Endothelial cell of umbilical vein (primary cell): ENCODE measurements at regions not wholly inside any gene's neighbourhood (a gene's known extent, or its start where the extent isn't known, plus 50 kb on each side); places are given as distances from the start of the nearest gene placed in this dataset.
"Not testable (repeated sequence)": the region's sequence is repeated elsewhere in the genome, so short reads cannot be mapped to it uniquely, and the experiment has no call there.

Experiments used
- CTCF ChIP-seq, 2 donors: IDR thresholded peaks; 1 replicate in 1 of 2; 2 replicates in 1 of 2; pipeline ENCODE4 v1.5.1; 2011; ENCODE audit warnings: low read length in 2 of 2, mild to moderate bottlenecking in 2 of 2, moderate library complexity in 2 of 2, control low read depth in 1 of 2, inconsistent platforms in 1 of 2, low read depth in 1 of 2; ENCODE audit not compliant: insufficient read depth in 1 of 2; ENCODE audit errors: extremely low read depth in 1 of 2
- EZH2 ChIP-seq: IDR thresholded peaks from 2 replicates; pipeline ENCODE4 v1.6.1; 2012; ENCODE audit warnings: borderline replicate concordance, low read depth, mild to moderate bottlenecking, moderate library complexity, low read length, inconsistent platforms; ENCODE audit not compliant: severe bottlenecking
- MAX ChIP-seq: IDR thresholded peaks from 2 replicates; pipeline ENCODE4 v1.6.1; 2011; ENCODE audit not compliant: insufficient read depth, insufficient read length
- MYC ChIP-seq: IDR thresholded peaks from one replicate; pipeline ENCODE4 v1.6.1; 2011; ENCODE audit warnings: mild to moderate bottlenecking, low read depth, low read length
- POLR2A ChIP-seq: IDR thresholded peaks from 2 replicates; pipeline ENCODE4 v1.6.1; 2012; ENCODE audit warnings: low read depth, mild to moderate bottlenecking, control low read depth, low read length
- POLR2AphosphoS5 ChIP-seq: IDR thresholded peaks from 2 replicates; pipeline ENCODE4 v1.6.1; 2012; ENCODE audit warnings: low read depth, mild to moderate bottlenecking, control low read depth, low read length, moderate library complexity; ENCODE audit not compliant: insufficient read depth

GRCh38 chr12:97897881-97898280, 435.3 kb downstream of the RMST start:
- not testable (repeated sequence) for TF ChIP-seq POLR2A; CTCF (IDR thresholded peaks at IDR 0.05; ENCODE audit: extremely low read depth in 1 of 2, insufficient read depth in 1 of 2, low read depth in 1 of 2, low read length in 2 of 2); MYC; EZH2; MAX; POLR2AphosphoS5
